Hepatocyte (in vitro differentiated cells): ENCODE measurements at regions not wholly inside any gene's neighbourhood (a gene's known extent, or its start where the extent isn't known, plus 50 kb on each side); places are given as distances from the start of the nearest gene placed in this dataset.

Experiments
- EZH2 ChIP-seq: fragments of 200-600 bp; sonication (generic); IDR thresholded peaks from 2 replicates; pipeline ENCODE4 v1.6.1; 2016; ENCODE audit warnings: antibody characterized with exemption, mild to moderate bottlenecking, borderline replicate concordance
- EZH2phosphoT487 ChIP-seq: fragments of 200-600 bp; sonication (generic); IDR thresholded peaks from one replicate; pipeline ENCODE4 v1.6.1; 2018; ENCODE audit warnings: antibody characterized with exemption, mild to moderate bottlenecking, low read depth, moderate library complexity; ENCODE audit not compliant: unreplicated experiment, severe bottlenecking
- TF ChIP-seq, protein P1 (sequence below): fragments of 200-600 bp; sonication (generic); IDR thresholded peaks from 2 replicates; pipeline ENCODE4 v1.5.1; 2016; ENCODE audit warnings: antibody characterized with exemption, mild to moderate bottlenecking; ENCODE audit not compliant: poor library complexity

DNA sequence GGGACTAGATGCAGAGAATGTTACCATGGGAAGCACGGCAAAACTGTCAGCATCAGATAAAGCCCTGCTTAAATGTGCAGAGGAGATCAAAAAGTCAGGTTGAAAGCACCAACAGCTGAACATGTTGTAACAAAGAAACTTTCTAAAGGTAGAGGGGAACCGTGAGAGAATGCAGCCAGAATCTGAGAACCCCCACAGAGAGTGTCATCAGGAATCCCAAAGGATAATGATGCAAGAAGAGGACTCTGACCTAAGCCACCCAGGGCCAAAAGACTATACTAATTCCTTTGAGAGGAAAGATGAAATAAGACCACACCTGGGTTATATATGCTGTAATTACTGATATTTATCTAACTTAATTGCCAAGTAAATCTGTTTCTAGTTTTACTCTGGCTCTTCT lies 116.6 kb downstream of the PCSK1 start:
- TF ChIP-seq, protein P1, sequence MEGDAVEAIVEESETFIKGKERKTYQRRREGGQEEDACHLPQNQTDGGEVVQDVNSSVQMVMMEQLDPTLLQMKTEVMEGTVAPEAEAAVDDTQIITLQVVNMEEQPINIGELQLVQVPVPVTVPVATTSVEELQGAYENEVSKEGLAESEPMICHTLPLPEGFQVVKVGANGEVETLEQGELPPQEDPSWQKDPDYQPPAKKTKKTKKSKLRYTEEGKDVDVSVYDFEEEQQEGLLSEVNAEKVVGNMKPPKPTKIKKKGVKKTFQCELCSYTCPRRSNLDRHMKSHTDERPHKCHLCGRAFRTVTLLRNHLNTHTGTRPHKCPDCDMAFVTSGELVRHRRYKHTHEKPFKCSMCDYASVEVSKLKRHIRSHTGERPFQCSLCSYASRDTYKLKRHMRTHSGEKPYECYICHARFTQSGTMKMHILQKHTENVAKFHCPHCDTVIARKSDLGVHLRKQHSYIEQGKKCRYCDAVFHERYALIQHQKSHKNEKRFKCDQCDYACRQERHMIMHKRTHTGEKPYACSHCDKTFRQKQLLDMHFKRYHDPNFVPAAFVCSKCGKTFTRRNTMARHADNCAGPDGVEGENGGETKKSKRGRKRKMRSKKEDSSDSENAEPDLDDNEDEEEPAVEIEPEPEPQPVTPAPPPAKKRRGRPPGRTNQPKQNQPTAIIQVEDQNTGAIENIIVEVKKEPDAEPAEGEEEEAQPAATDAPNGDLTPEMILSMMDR = no peak
- TF ChIP-seq EZH2 (no peak), EZH2phosphoT487 (no peak)
